Thoracic aorta (tissue), 2 donors: ENCODE measurements at regions not wholly inside any gene's neighbourhood (a gene's known extent, or its start where the extent isn't known, plus 50 kb on each side); places are given as distances from the start of the nearest gene placed in this dataset.
A peak's percentile ranks its signal among the peaks of the same experiment; 100 is the strongest.
"Not testable (repeated sequence)": the region's sequence is repeated elsewhere in the genome, so short reads cannot be mapped to it uniquely, and the experiment has no call there.

Source experiments
- ATAC-seq: fragments of 150-250 bp; one replicate; pipeline ENCODE4 v1.8.0; 2017; ENCODE audit warnings: low read depth; ENCODE audit not compliant: insufficient number of reproducible peaks, low FRiP score
- DNase-seq: peaks from one replicate; pipeline ENCODE4 v3.0.0-alpha.2; 2020; ENCODE audit warnings: low spot score
- H3K27ac ChIP-seq, 2 donors: fragments of 200-600 bp; sonication (generic); 1 replicate in 1 of 2; 2 replicates in 1 of 2; pipeline ENCODE4 v1.5.1; 2016; ENCODE audit warnings: mild to moderate bottlenecking in 2 of 2, moderate library complexity in 2 of 2
- H3K27me3 ChIP-seq: fragments of 200-600 bp; sonication (generic); replicated peaks from 2 replicates; pipeline ENCODE4 v1.6.0; 2016; ENCODE audit warnings: mild to moderate bottlenecking; ENCODE audit not compliant: insufficient read depth
- H3K36me3 ChIP-seq: fragments of 200-600 bp; sonication (generic); one replicate; pipeline ENCODE4 v1.5.1; 2016
- H3K4me1 ChIP-seq, 2 donors: fragments of 200-600 bp; sonication (generic); 1 replicate in 1 of 2; 2 replicates in 1 of 2; pipeline versions ENCODE4 v1.5.1 to v1.6.0; 2016; ENCODE audit warnings: low read depth in 2 of 2, mild to moderate bottlenecking in 1 of 2; ENCODE audit not compliant: control insufficient read depth in 1 of 2
- H3K4me3 ChIP-seq: fragments of 200-600 bp; sonication (generic); 2 replicates; pipeline ENCODE4 v1.5.1; 2016; ENCODE audit warnings: mild to moderate bottlenecking
- H3K9me3 ChIP-seq: fragments of 200-600 bp; sonication (generic); 2 replicates; pipeline ENCODE4 v1.5.1; 2016
- CTCF ChIP-seq: fragments of 200-600 bp; sonication (generic); IDR thresholded peaks from one replicate; pipeline ENCODE4 v1.5.1; 2019; ENCODE audit warnings: antibody characterized with exemption

GRCh38 chrX:35362866-35363265 lies 420.3 kb downstream of the FAM47B start:
- ATAC-seq (no peak), DNase-seq (no peak)
- H3K4me3 ChIP-seq = no peak overlapping the region
- H3K9me3 ChIP-seq = no peaks in the 10 kb centered on the region
- no peaks in the 10 kb centered on the region for H3K27me3 ChIP-seq
- TF ChIP-seq CTCF = no peak
- no peaks in the 10 kb centered on the region for H3K36me3 ChIP-seq
- no peak overlapping the region for H3K27ac ChIP-seq
- no peaks in the 10 kb centered on the region for H3K4me1 ChIP-seq

- ATAC-seq = no peak
- Histone ChIP-seq H3K4me3 (no peak overlapping the region), H3K36me3 (no peaks in the 10 kb centered on the region), H3K27me3 (no peaks in the 10 kb centered on the region), H3K9me3 (no peaks in the 10 kb centered on the region), H3K27ac (no peak overlapping the region), H3K4me1 (no peaks in the 10 kb centered on the region)
- TF ChIP-seq CTCF = no peak
- DNase-seq = no peak
Observed at GRCh38 chrX:35374116-35374515, 424.0 kb upstream of the MAGEB16 start.

- peak; percentile 14 for TF ChIP-seq CTCF
- Histone ChIP-seq H3K36me3 (no peaks in the 10 kb centered on the region), H3K4me3 (no peak overlapping the region), H3K27ac (no peak overlapping the region), H3K4me1 (no peaks in the 10 kb centered on the region), H3K9me3 (no peaks in the 10 kb centered on the region), H3K27me3 (no peaks in the 10 kb centered on the region)
- DNase-seq (no peak), ATAC-seq (no peak)
Observed at GRCh38 chrX:35380808-35381700, 417.1 kb upstream of the MAGEB16 start.

- ATAC-seq, H3K27ac ChIP-seq, H3K27me3 ChIP-seq, H3K9me3 ChIP-seq, DNase-seq, H3K4me3 ChIP-seq, H3K36me3 ChIP-seq, H3K4me1 ChIP-seq: not testable (repeated sequence)
Observed at GRCh38 chrX:35381709-35382108, 416.4 kb upstream of the MAGEB16 start.

GRCh38 chrX:35382966-35383365 lies 415.2 kb upstream of the MAGEB16 start:
- H3K27me3 ChIP-seq = no peaks in the 10 kb centered on the region
- H3K27ac ChIP-seq = no peak overlapping the region
- no peaks in the 10 kb centered on the region for H3K9me3 ChIP-seq
- ATAC-seq (no peak), DNase-seq (no peak)
- no peaks in the 10 kb centered on the region for H3K36me3 ChIP-seq
- no peaks in the 10 kb centered on the region for H3K4me1 ChIP-seq
- no peak for TF ChIP-seq CTCF
- no peak overlapping the region for H3K4me3 ChIP-seq
